GM12874 (cell line): ENCODE measurements at regions not wholly inside any gene's neighbourhood (a gene's known extent, or its start where the extent isn't known, plus 50 kb on each side); places are given as distances from the start of the nearest gene placed in this dataset.

Source experiments
- CTCF ChIP-seq: IDR thresholded peaks from 2 replicates; pipeline ENCODE4 v1.5.1; 2011; ENCODE audit warnings: low read depth, mild to moderate bottlenecking, control low read depth, low read length, moderate library complexity; ENCODE audit not compliant: insufficient read depth

GRCh38 chr5:167886196-167886595 lies 405.2 kb upstream of the WWC1 start:
- TF ChIP-seq CTCF, result no peak

- no peak for TF ChIP-seq CTCF
These were observed 403.1 kb upstream of the WWC1 start for GRCh38 chr5:167888393-167888792.

- no peak for TF ChIP-seq CTCF
These were observed 402.2 kb upstream of the WWC1 start for GRCh38 chr5:167889276-167889675.

GRCh38 chr5:167892352-167893115 lies 398.9 kb upstream of the WWC1 start:
- TF ChIP-seq CTCF, result no peak

- TF ChIP-seq CTCF, result no peak
These were observed 398.2 kb upstream of the WWC1 start for GRCh38 chr5:167893271-167893670.

GRCh38 chr5:167894631-167895472 lies 396.6 kb upstream of the WWC1 start:
- TF ChIP-seq CTCF, result no peak

GRCh38 chr5:167895899-167896659 lies 395.4 kb upstream of the WWC1 start:
- no peak for TF ChIP-seq CTCF
